HL-60 (cell line): ENCODE measurements at regions not wholly inside any gene's neighbourhood (a gene's known extent, or its start where the extent isn't known, plus 50 kb on each side); places are given as distances from the start of the nearest gene placed in this dataset.
"Not testable (repeated sequence)": the region's sequence is repeated elsewhere in the genome, so short reads cannot be mapped to it uniquely, and the experiment has no call there.

ENCODE experiments used
- DNase-seq, 2 experiments: peaks; one replicate each; pipeline ENCODE4 v3.0.0-alpha.2; 2010 to 2020; ENCODE audit warnings: low read depth in 1 of 2, low spot score in 1 of 2
- H3K27ac ChIP-seq: fragments of 250-450 bp; sonication (Bioruptor Pico); replicated peaks from 2 replicates; pipeline ENCODE4 v1.5.1; 2020; ENCODE audit warnings: mild to moderate bottlenecking, moderate library complexity
- H3K27me3 ChIP-seq: fragments of 250-450 bp; sonication (Bioruptor Pico); 2 replicates; pipeline ENCODE4 v1.5.1; 2021; ENCODE audit warnings: mild to moderate bottlenecking, moderate library complexity; ENCODE audit not compliant: insufficient read depth, poor library complexity, severe bottlenecking
- H3K4me3 ChIP-seq: replicated peaks from 2 replicates; pipeline ENCODE4 v1.5.1; 2011; ENCODE audit warnings: mild to moderate bottlenecking, control low read depth, low read length; ENCODE audit not compliant: insufficient read depth
- GABPA ChIP-seq: IDR thresholded peaks from 2 replicates; pipeline ENCODE4 v1.6.1; 2012; ENCODE audit warnings: low read depth
- POLR2AphosphoS5 ChIP-seq: IDR thresholded peaks from 2 replicates; pipeline ENCODE4 v1.6.1; 2012; ENCODE audit warnings: low read depth
- SPI1 ChIP-seq: IDR thresholded peaks from 2 replicates; pipeline ENCODE4 v1.6.1; 2012; ENCODE audit warnings: low read depth, mild to moderate bottlenecking, borderline replicate concordance
- TF ChIP-seq, protein P1 (sequence below): IDR thresholded peaks from one replicate; pipeline ENCODE4 v1.5.1; 2011; ENCODE audit warnings: low read length, control low read depth, inconsistent platforms; ENCODE audit not compliant: insufficient read depth
- TF ChIP-seq, protein P2 (sequence below): IDR thresholded peaks from 2 replicates; pipeline ENCODE4 v1.6.1; 2012; ENCODE audit warnings: low read depth; ENCODE audit not compliant: insufficient replicate concordance

DNA sequence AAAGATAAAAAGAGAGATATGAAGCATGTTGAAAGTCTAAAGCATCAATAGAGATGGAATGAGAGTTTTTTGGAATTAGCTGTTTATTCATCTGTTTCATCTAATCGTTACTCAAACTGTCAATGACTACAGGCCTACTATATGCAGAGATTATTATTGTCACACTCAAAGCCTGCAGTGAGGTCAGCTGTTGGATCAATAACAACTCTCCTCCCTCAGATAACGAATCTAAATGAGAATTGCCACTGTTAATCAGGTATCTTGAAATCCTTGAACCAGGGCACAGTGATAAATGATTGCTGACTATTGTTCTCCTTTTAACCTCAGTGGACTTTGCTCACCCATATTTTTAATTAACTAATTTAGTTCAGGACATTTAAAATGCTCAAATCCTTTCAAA, 192.3 kb upstream of the SGO1 start:
- Histone ChIP-seq H3K4me3 (no peak overlapping the region), H3K27ac (no peak overlapping the region), H3K27me3 (no peaks in the 10 kb centered on the region)
- TF ChIP-seq GABPA = no peak
- TF ChIP-seq, protein P1, sequence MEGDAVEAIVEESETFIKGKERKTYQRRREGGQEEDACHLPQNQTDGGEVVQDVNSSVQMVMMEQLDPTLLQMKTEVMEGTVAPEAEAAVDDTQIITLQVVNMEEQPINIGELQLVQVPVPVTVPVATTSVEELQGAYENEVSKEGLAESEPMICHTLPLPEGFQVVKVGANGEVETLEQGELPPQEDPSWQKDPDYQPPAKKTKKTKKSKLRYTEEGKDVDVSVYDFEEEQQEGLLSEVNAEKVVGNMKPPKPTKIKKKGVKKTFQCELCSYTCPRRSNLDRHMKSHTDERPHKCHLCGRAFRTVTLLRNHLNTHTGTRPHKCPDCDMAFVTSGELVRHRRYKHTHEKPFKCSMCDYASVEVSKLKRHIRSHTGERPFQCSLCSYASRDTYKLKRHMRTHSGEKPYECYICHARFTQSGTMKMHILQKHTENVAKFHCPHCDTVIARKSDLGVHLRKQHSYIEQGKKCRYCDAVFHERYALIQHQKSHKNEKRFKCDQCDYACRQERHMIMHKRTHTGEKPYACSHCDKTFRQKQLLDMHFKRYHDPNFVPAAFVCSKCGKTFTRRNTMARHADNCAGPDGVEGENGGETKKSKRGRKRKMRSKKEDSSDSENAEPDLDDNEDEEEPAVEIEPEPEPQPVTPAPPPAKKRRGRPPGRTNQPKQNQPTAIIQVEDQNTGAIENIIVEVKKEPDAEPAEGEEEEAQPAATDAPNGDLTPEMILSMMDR = no peak
- no peak for DNase-seq

- H3K4me3 ChIP-seq = no peak overlapping the region
- H3K27me3 ChIP-seq = no peaks in the 10 kb centered on the region
- no peak for DNase-seq
- H3K27ac ChIP-seq = no peak overlapping the region
- TF ChIP-seq, protein P2, sequence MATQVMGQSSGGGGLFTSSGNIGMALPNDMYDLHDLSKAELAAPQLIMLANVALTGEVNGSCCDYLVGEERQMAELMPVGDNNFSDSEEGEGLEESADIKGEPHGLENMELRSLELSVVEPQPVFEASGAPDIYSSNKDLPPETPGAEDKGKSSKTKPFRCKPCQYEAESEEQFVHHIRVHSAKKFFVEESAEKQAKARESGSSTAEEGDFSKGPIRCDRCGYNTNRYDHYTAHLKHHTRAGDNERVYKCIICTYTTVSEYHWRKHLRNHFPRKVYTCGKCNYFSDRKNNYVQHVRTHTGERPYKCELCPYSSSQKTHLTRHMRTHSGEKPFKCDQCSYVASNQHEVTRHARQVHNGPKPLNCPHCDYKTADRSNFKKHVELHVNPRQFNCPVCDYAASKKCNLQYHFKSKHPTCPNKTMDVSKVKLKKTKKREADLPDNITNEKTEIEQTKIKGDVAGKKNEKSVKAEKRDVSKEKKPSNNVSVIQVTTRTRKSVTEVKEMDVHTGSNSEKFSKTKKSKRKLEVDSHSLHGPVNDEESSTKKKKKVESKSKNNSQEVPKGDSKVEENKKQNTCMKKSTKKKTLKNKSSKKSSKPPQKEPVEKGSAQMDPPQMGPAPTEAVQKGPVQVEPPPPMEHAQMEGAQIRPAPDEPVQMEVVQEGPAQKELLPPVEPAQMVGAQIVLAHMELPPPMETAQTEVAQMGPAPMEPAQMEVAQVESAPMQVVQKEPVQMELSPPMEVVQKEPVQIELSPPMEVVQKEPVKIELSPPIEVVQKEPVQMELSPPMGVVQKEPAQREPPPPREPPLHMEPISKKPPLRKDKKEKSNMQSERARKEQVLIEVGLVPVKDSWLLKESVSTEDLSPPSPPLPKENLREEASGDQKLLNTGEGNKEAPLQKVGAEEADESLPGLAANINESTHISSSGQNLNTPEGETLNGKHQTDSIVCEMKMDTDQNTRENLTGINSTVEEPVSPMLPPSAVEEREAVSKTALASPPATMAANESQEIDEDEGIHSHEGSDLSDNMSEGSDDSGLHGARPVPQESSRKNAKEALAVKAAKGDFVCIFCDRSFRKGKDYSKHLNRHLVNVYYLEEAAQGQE = no peak
Measured at GRCh38 chr3:20376665-20377217, 190.7 kb upstream of the SGO1 start.

GRCh38 chr3:20375302-20375701, 189.3 kb upstream of the SGO1 start:
- TF ChIP-seq, protein P1 = no peak
- TF ChIP-seq SPI1 = no peak
- no peak for DNase-seq
- no peak overlapping the region for H3K4me3 ChIP-seq
- H3K27me3 ChIP-seq = no peaks in the 10 kb centered on the region
- no peak overlapping the region for H3K27ac ChIP-seq

DNA sequence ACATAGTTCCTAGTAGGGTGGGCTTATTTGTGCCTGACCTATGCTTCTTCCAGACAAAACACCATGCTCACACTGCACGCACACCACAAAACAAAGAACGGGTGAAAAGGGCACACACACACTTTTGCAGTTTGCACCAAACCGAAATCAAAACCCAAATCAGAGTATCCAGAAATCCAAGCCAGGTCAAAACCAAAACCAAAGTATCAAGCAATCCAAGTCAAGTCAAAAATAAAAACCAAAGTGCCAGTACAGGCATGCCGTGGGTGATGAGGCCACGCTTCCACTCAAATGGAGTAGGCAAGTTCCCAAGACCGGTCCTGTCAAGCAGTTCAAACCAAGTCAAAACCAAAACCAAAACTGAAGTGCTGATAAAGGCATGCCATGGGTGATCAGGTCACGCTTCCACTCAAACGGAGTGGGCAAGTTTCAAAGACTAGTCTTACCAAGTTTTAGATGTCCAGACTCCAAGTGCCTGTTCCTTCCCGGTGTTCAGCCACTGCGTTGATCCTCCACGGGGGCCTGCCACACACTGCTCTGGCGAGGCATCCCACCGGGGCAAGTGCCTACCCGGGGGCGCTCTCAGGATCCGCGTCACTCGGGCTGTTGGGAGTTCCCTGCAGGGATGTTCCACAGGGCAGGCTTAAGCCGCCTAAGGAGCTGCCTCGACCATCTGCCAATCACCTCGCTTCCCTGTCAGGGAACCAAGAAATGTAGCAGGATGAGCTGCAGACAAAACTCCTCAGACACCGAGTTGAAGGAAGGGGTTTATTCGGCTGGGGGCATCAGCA, 184.5 kb upstream of the SGO1 start:
- DNase-seq, H3K27ac ChIP-seq, H3K27me3 ChIP-seq, H3K4me3 ChIP-seq: not testable (repeated sequence)

DNA sequence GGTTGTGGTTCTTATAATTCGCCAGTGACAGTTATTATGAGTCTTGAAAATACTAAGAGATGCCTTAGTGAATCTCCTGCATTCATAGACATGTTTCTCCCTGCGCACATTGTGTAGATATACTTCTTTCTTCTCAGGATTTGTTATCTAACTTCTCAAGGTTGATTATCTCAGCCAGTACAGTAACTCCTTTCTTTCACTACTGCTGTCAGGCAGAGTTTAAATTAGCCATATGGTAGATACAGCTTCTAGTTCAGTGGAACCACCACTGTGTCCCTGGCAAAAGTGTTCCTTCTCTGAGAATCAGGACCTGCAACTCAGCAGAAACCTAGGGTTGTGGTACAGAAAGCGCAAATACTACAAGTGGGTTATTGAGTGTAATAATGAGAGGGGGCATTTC, 175.0 kb upstream of the SGO1 start:
- H3K27me3 ChIP-seq = no peaks in the 10 kb centered on the region
- H3K27ac ChIP-seq = no peak overlapping the region

More for the DNA sequence above, 175.0 kb upstream of the SGO1 start:
- H3K4me3 ChIP-seq = no peak overlapping the region
- TF ChIP-seq GABPA (no peak), POLR2AphosphoS5 (no peak), SPI1 (no peak)
- TF ChIP-seq, protein P2 = no peak
- TF ChIP-seq, protein P1 = no peak
- DNase-seq = no peak
